ENCODE measurements at regions not wholly inside any gene's neighbourhood (a gene's known extent, or its start where the extent isn't known, plus 50 kb on each side); places are given as distances from the start of the nearest gene placed in this dataset.
"Not testable (repeated sequence)": the region's sequence is repeated elsewhere in the genome, so short reads cannot be mapped to it uniquely, and the experiment has no call there.

DNA sequence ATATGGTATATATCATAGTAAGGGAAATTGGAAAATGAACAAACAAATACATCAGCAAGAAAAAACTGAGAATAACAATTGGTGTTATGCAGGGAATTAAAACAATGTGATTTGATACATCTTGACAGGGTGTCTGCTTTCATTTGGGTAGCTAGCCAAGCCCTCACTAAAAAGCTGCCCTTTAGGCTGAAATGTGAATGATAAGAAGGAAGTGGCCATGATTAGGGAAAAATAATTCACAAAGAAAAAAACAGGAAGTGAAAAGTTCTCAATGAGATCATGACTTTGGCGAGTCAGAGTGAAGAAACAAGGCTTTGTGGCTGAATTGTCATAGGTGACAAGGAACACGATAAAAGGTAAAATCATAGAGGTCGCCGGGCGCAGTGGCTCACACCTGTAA lies 675.8 kb upstream of the SLIT2 start:
- peak; percentile 29 for DNase-seq (ENCODE audit: low read depth)
- TF ChIP-seq, protein P1, sequence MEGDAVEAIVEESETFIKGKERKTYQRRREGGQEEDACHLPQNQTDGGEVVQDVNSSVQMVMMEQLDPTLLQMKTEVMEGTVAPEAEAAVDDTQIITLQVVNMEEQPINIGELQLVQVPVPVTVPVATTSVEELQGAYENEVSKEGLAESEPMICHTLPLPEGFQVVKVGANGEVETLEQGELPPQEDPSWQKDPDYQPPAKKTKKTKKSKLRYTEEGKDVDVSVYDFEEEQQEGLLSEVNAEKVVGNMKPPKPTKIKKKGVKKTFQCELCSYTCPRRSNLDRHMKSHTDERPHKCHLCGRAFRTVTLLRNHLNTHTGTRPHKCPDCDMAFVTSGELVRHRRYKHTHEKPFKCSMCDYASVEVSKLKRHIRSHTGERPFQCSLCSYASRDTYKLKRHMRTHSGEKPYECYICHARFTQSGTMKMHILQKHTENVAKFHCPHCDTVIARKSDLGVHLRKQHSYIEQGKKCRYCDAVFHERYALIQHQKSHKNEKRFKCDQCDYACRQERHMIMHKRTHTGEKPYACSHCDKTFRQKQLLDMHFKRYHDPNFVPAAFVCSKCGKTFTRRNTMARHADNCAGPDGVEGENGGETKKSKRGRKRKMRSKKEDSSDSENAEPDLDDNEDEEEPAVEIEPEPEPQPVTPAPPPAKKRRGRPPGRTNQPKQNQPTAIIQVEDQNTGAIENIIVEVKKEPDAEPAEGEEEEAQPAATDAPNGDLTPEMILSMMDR (IDR thresholded peaks at IDR 0.05; ENCODE audit: insufficient read depth, low read depth, low read length, missing control alignments): no peak
- H3K4me3 ChIP-seq (ENCODE audit: low read length): no peak overlapping the region

DNA sequence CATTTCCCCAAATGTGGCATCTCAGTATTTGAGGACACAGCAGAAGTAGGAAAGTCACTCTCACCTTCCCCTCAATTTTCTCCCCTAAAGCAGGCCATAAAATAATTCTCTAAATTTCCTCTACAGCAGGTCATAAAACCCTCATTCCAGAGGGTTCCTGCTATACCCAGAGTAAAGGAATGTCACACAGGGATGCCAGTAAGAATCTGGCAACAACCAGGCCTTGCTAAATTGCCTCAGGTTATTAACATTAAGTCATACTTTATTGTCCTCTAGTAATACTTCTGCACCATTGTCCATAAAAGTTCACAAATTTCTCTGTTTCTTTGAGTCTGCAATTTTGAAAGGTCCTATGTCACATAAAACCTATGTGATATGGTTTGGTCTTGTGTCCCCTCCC lies 685.7 kb upstream of the SLIT2 start:
- no peak for DNase-seq (ENCODE audit: low read depth)

GRCh38 chr4:19562456-19562855 lies 689.2 kb upstream of the SLIT2 start:
- DNase-seq (ENCODE audit: low read depth): no peak
- TF ChIP-seq, protein P1 (IDR thresholded peaks at IDR 0.05; ENCODE audit: insufficient read depth, low read depth, low read length, missing control alignments): no peak
- no peak overlapping the region for H3K4me3 ChIP-seq (ENCODE audit: low read length)

More for the DNA sequence above, 685.7 kb upstream of the SLIT2 start:
- TF ChIP-seq, protein P1 (IDR thresholded peaks at IDR 0.05; ENCODE audit: insufficient read depth, low read depth, low read length, missing control alignments): no peak
- H3K4me3 ChIP-seq (ENCODE audit: low read length): no peak overlapping the region

DNA sequence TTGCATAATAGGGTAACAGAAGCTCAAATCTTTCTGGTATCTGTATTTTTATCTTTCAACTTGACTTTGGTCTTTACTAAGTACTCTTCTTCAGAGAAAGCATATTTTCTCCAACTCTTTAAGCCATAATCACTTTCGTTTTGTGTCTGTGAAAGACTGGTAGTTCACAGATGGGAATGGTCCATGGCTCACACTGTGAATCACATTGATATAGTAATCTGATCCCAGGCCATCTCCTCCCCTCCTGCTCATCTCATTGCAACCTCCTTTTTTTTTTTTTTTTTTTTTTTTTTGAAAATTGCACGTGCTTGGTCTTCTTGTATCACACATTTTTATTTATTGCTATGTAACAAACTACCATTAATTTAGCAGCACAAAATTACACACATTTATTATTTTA lies 694.5 kb upstream of the SLIT2 start:
- TF ChIP-seq, protein P1 (IDR thresholded peaks at IDR 0.05; ENCODE audit: insufficient read depth, low read depth, low read length, missing control alignments): no peak
- H3K4me3 ChIP-seq (ENCODE audit: low read length): no peak overlapping the region
- DNase-seq (ENCODE audit: low read depth): no peak

GRCh38 chr4:19556276-19556675 lies 695.4 kb upstream of the SLIT2 start:
- H3K4me3 ChIP-seq (ENCODE audit: low read length): not testable (repeated sequence)
- DNase-seq (ENCODE audit: low read depth): peak; percentile 3

- DNase-seq (ENCODE audit: low read depth): peak; percentile 60
- TF ChIP-seq, protein P1 (IDR thresholded peaks at IDR 0.05; ENCODE audit: insufficient read depth, low read depth, low read length, missing control alignments): no peak
- H3K4me3 ChIP-seq (ENCODE audit: low read length): no peak overlapping the region
Observed at GRCh38 chr4:19547463-19547862, 704.2 kb upstream of the SLIT2 start.

GRCh38 chr4:19544446-19545125 lies 707.1 kb upstream of the SLIT2 start:
- TF ChIP-seq, protein P1 (IDR thresholded peaks at IDR 0.05; ENCODE audit: insufficient read depth, low read depth, low read length, missing control alignments): no peak
- DNase-seq (ENCODE audit: low read depth): no peak
- H3K4me3 ChIP-seq (ENCODE audit: low read length): no peak overlapping the region
